ENCODE measurements at regions not wholly inside any gene's neighbourhood (a gene's known extent, or its start where the extent isn't known, plus 50 kb on each side); places are given as distances from the start of the nearest gene placed in this dataset.
"Not testable (repeated sequence)": the region's sequence is repeated elsewhere in the genome, so short reads cannot be mapped to it uniquely, and the experiment has no call there.

DNA sequence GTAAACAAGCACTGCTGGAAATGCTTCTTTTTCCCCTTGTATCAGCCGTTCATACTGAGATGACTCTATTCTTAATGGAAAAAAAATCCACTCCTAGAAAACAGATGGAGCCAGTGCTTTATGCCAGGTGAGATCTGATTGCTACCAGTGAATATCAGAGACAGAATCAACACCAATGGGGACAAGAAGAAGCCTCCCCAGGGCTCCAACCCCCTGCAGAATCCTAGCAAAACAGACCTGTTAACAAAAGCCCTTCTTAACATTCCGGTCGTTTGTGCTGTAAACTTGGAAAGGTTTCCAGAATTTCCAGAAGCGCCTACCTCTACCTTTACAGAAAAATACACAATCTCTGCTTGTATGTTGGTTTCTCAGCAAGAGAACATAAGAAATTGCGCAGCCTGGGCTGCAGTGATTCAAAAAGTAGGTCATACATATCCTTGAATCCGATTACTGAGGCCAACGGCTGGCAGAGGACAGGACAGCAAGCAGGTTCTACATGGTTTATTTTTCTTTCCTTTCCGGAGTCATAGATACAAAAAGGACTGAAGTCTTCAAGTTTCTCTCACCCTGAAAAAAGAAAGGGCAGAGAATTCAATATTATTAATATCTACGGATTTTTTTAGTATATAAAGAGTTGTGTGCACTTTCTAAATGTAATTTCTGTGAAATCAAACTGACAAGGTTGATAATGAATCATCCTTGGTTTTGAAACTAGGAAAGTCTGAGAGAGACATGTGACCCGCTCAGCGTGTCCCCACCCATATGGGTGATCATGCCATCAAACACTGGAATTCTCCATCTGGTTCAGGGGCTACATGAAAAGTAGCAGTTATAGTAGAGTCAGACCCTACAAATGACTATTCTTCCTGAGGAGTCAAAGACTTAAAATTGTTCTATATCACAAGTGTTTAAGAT is 266.7 kb upstream of the MGAT5 start:
- no peak for DNase-seq

DNA sequence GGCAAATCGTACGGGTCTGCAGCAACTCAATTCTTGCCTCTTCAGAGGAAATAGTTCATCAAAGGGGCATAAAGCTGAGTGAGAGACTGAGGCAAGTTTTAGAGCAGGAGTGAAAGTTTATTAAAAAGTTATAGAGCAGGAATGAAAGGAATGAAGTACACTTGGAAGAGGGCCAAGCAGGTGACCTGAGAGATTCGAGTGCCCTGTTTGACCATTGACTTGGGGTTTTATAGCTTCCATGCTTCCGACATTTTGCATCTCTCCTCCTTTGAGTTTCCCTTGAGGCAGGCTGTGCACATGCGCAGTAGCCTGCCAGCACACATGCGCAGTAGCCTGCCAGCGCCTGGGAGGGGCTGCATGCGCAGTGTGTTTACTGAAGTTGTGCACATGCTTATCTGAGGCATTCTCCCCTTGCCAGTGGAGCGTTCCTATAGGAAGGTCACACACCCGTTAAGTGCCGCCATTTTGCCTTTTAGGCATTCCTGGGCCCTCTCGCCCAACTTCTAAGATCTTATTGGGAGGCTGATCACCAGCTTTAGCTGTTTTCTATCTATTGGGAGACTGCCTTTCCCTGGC is 265.5 kb upstream of the MGAT5 start:
- DNase-seq: no peak

DNA sequence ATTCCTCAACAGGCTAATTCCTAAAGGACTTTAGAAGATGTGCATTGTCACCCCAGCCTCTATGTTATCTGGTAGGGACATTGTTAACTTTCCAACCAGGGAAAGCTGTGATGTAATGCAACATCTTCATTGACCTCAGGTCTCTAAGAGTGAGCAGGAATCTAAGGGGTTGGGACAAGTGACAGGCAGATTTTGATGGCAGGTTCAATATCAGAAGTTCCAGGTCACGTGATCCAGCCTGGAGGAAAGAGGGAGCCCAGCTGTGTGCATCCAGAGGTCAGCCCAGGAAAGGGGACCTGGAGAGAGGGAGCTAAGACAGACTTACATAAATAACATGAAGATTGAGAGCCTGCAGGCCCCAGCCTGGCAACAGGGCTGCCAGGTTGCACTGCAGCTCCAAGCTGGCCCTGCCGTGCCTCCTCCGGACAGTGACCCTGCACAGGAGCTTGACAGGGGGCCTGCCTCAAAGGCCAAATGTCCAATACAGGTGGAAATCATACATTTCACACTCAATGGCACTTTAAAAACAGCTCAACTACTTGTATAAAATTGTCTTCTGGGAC is 262.2 kb upstream of the MGAT5 start:
- DNase-seq: no peak

DNA sequence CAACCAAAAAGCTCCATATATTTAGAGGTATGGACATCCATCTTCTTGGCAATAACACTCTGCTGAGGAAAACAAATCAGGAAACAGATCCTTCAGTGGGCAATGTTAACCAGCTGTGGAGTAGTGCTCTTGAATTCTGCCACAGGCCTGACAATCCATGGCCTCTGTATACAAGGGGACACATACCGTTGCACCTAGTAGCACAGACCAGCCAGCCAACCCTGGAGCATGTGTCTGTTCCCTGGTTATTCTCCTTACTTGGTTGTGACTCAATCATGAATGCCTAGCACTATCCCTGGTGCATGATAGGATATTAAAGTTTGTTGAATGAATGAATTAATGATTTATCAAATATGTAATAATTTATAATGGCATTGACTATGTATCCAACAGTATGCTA is 261.4 kb upstream of the MGAT5 start:
- DNase-seq: no peak

DNA sequence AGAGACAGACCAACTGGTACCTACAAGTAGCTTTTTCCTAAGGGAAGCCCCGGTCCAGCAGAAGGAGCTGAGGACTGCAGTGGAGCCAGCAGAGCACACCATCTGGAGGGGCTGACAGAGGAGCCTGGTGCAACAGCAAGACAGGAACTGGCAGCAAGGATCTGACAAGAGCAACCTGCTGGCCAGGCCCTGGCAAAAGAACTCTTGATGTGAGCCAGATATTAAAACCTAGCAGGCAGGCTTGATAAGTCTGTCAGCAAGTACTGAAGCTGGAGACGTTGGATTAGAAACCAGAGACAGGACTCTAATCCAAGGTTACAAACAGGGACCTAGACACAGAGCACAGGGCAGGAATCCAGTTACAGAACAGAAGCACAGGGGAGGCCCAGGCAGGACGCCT is 260.7 kb upstream of the MGAT5 start:
- DNase-seq: no peak

DNA sequence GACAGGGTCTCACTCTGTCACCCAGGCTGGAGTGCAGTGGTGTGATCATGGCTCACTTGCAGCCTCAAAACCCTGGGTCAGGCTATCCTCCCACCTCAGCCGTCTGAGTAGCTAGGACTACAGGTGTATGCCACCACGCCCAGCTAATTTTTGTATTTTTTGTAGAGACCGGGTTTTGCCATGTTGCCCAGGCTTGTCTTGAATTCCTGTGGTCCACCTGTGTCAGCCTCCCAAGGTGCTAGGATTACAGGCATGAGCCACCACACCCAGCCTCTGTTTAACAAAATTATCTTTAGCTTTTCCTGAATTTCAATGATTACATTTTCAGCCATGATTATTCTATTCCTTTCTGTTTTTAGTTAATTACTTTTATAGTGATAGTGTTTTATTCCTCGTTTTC is 255.1 kb upstream of the MGAT5 start:
- DNase-seq: not testable (repeated sequence)

DNA sequence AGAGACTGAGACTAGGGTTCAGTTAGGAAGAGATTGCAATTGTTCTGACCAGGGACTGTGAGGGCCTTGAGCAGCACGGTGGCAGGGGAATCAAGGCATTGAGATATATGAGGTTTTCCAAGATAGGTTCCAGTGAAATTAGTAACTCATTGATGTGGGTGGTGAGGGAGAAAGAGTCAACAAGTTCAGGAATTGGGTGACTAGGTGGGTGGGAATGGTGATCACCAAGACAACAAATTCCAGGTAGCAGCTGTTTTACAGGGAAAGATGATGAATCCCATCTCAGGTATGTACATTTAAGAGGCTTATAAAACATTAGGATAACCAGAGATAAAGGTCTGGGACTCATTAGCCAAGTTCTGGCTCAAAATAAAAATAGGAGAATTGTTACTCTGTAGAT is 251.5 kb upstream of the MGAT5 start:
- DNase-seq: no peak

DNA sequence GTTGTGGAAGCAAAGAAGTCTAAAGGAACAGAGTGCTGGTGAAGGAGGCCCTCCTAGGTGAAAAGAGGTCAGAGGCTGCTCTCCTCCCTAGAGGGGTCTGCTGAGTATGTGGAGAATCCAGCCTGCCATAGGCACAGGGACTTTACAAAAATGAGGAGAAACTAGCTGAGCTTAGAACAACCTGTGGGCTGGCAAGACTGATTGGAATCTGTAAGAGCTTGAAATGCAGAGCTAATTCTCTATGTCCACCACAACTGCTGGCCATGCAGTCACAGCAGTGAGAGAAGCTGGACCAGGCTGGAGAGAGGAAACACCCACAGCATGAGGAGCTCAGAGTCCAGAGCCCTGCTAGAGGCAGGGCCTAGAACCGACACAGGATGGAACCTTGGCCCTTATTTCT is 251.0 kb upstream of the MGAT5 start:
- no peak for DNase-seq

DNA sequence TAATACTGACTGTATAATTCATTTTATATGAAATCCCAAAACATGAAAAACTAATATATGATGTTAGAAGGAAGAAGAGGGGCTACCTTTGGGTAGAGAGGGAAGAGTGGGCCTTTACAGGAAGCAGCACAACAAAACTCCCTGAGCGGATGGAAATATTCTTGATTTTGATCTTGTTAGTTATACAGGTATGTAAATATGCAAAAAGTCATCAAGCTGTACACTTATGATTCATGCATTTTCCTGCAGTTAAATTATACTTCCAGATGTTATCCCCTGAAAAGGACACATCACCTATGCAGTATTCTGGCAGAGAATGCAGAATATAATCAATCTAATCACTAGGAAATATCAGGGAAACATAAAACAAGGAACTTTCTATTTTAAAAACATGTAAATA is 249.4 kb upstream of the MGAT5 start:
- DNase-seq: no peak

DNA sequence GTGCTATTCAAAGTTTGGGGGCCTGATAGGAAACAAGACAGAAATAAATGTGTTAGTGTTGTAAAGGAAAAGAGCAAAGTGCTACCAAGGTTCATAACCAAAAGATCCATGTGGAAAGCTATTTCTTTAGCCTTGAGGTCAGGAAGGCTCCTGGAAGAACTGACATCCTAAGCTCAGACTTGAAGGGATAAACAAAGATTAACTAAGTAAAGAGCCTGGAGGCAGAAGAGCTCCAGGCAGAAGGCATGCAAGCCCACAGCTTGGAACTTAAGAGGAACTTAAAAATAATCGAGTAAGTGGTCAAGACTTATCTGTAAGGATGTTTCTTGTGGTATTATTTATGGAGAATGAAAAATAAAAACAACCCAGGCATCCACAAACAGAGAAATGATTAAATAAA is 245.0 kb upstream of the MGAT5 start:
- no peak for DNase-seq

DNA sequence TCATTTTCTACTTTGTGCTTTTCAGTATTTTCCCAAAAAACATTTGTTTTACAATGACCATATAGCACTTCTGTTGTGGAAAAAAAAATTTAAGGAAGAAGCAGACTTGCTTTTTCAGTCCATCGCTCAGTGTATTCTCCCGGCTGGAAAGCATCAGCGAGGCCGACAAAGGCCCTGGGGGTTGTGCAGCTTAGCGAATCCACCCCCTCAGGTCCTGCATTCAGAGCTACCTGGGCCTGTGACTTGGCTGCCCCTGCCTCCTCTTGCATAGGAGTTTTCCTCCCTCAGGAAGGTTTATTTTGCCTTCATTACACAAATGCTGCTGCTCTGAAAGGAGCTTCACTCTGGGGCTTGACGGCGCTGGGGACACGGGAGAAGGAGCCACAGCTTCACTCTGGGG is 244.4 kb upstream of the MGAT5 start:
- no peak for DNase-seq

DNA sequence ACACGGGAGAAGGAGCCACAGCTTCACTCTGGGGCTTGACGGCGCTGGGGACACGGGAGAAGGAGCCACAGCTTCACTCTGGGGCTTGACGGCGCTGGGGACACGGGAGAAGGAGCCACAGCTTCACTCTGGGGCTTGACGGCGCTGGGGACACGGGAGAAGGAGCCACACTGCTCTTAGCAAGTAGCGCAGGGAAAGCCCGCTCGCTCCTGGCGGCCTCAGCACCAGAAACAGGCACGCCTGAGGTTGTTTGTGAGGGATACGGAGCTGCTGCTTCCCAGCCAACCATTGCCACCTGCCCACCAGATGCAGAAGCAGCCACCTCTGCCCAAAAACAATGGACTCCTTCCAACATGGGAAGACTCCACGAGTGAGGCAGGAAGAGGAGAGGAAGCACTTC is 244.0 kb upstream of the MGAT5 start:
- DNase-seq: not testable (repeated sequence)

DNA sequence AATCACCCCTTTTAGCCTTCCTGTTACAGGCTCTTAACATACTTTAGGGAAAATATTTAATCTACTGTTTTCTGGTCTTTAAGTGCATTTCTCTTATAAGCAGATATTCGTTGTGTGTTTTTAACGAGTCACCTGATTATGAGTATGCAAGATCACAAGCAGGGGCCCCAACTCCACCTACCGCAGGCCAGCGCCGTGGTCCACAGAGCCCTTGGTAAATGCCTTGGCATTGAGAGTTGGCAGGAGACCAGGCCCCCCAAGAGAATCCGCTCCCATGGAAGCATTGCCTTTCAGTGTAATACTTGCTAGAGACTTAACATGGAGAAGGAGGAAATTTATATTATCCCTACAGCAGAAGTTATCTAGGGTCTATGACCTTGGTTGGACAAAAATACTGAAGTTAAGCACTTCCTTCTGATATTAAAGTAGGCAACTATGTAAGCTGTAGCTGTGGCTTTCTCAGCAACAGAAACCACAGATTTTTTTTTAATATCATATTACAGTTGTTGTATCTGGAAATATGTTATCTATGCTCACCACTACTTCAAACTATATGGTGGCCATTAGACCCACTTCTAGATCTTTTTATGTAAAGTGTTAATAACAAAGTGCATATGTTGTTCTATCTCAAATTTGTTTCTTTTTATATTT is 241.8 kb upstream of the MGAT5 start:
- DNase-seq: no peak

DNA sequence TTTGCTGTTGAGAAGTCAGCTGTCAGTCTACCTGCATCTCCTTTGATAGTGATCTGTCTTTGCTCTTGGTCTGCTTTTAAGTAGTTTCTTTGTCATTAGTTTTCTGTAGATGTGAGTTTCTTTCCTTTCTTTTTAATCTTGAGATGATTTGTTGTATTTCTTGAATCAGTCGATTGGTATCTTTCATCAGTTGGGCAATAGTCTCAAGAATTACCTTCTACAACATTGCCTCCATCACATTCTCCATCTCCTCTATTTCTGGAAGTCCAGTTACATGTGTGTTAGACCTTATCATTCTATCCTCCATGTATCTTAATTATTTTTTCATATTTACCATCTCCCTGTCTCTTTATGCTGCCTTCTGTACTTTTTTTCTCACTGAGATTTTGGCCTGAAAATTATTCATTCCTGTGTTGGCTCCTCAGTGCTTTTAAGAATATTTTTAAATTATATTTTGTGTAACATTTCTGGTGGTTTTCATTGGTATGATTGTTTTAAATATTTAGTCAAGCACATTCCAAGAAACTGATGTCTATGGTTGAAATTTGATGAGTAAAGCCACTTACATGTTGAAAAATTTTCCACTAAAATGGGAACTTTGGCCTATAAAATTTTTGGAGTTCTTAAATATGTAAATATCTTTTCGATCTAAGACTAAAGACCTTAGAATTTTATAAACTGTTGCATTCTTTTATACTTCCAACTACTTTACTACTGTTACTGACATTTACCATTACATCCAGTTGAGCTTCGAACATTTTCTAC is 239.5 kb upstream of the MGAT5 start:
- DNase-seq: no peak

DNA sequence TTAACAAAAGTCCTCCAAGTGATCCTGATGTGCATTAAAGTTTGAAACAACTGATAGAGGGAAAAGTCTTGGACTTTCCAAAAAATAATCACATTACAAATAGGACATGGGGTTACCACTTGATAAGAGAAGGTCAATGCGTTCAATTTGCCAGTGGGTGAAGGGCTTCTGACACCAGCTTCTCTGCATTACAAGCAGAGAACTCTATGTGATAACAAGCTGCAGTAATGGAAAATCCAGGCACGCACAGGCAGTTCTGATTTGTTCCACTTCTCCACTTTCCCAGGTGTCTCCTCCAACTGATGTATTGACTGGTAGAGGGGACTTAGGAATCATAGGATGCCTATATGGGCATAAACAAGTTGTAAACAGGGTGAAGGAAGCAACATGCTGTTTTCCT is 234.0 kb upstream of the MGAT5 start:
- no peak for DNase-seq

DNA sequence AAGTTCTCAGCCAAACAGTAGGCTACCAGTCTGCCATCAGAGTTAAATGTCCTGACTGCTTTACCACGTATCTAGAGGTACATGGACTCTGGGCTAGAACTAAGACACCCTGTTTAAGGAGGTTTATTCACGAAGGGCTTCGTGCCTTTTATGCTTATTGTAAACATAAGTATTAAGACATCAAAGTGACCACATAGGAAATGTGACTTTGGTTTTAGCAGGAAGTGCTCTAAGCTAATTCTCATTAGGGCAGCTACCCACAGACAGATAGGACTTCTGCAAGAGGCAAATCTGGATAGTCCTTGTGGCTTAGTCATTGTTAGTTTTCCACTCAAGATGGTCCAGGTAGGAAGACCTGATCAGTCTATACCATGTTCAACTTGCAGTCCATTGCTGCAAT is 233.3 kb upstream of the MGAT5 start:
- DNase-seq: no peak

DNA sequence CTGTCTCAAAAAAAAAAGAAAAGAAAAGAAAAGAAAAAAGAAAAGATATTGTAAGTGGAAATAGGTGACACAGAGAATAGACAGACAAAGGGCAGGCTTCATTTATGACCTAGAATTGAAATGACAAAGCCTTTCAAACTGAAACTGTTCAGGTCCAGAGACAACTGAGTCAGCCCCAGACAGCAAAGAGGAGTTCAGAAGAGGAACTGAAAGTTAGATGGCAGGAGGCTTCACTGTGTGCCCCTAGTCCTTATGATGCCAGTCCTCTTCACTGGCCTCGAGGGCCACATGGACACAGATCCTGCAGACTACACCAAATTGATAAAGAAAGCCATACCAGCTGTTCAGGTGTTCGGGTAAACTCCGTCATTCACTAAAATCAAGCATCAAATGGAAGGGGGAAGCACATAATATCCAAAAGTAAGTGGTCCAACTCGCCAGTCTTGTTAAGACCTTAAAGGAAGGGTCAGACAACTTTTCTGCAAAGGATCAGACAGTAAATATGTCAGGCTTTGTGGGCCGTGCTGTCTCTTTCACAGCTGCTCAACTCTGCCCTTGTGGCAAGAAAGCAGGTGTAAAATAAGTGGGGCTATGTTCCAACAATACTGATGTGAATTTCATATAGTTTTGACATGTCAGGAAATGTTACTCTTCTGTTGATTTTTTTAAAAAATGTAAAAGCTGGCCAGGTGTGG is 231.9 kb upstream of the MGAT5 start:
- DNase-seq: no peak

DNA sequence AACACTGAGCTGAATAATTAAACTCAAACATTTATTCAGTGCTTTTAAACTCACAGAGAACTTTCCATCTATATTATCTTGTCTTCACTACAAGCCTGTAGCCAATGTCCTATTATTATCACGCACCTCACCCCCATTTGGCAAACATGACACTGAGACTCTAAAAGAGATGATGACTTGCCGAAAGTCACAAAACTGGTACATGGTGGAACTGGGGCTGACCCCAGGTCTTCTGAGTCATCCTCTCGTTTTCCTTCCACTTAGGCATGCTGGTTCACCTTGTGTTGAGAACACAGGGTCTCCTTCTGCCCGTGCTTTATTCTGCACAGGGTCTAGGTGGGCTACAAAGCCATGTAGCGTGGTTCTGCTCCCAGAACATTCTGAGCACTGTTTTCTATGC is 230.0 kb upstream of the MGAT5 start:
- DNase-seq: no peak

DNA sequence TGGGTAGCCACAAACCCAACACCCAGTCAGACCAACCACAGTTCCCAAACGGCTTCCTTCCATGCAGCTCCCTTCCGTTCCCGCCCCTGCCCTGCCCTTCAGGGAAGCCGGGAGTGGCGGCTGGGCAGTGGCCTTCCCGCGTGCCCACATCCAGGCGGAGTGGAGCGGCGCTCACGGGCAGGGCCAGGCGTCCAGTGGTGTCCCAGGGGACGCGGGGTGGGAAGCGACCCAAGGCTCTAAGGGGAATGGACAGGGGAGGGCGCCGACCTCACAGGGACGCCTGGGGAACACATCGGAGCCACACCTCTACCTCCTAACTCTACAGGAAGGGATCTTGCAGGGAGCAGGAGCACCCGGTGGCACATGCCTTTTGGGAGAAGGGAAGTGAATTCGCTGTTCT is 225.9 kb upstream of the MGAT5 start:
- no peak for DNase-seq

DNA sequence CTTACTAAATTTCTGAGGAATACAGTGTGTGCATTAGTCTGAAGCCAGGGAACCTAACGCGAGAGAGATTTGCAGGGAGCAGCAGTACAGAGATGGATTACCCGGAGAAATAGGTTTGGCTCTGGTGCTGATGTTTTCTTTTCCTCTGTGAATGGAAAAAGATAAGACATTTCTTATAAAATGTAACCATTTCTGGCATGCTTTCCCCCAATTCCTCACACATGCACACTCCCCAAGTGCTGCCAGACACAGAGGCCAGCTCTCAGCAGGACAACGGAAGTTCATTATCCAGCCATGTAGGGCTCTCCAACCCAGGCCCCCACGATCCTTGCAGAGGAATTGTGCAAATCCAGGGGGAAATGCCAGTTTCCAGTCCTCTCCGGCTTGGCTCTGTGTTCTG is 224.5 kb upstream of the MGAT5 start:
- DNase-seq: no peak

DNA sequence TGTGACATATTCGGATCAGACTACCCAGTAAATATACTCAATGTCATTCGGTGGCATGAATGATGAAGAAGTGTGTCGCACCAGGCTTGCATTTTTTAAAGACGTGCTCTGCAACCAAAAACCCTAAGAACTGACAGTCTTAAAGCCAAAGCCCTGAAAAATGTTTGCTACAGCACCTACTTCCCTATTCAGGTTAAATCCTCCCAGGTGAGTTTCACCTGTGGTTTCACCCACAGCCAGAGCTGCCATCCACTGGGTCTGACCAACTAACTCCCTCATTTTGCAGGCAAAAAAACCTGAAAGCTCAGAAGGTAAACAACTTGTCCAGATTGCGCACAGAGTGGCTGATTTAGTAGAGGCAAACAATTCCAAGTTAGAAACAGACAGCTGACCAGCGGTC is 222.3 kb upstream of the MGAT5 start:
- DNase-seq: no peak

DNA sequence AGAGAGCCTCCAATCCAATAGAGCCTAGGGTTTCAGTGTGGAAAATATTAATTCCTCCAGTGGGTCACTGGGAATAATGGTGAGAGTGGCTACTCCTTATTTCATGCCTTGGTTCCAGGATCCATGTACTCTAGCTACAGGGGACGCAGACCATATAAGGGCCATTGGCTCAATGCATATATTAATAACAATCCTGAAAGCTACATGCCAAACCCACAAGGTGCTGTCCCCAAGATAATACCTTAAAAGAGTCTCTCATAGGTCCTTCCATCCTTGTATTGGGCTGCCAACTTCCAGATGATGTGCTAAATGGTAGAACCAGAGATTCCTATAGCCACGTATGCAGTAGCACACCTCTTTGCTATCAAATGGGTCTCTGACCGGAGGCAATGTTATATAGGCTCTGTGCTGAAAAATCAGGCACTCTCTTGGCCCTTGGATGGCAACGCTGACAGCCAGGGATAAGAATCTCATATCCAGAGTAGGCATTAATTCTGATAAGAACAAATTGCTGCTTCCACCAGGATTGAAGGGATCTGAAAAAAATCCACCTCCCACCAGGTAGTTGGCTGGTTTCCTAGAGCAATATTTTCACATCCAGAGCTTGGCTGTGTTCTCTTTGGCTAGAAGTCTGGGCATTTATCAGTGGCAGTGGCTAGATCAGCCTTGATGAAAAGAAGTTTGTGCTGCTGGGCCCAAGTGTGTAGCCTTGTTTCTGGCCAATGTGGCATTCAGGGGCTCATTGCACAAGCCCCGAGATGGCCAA is 218.1 kb upstream of the MGAT5 start:
- DNase-seq: no peak

All from GF-D8 (cell line).